ENCODE measurements at regions not wholly inside any gene's neighbourhood (a gene's known extent, or its start where the extent isn't known, plus 50 kb on each side); places are given as distances from the start of the nearest gene placed in this dataset.

- no peak for TF ChIP-seq CTCF (IDR thresholded peaks at IDR 0.05; ENCODE audit: poor library complexity, severe bottlenecking)
- Histone ChIP-seq H3K27ac (ENCODE audit: poor library complexity, severe bottlenecking) (no peak overlapping the region), H3K27me3 (ENCODE audit: insufficient read depth, poor library complexity, severe bottlenecking) (peaks cover 27% of the 10 kb centered on the region), H3K9me3 (ENCODE audit: severe bottlenecking) (no peaks in the 10 kb centered on the region), H3K36me3 (ENCODE audit: low read depth) (no peaks in the 10 kb centered on the region), H3K4me1 (ENCODE audit: insufficient read depth, poor library complexity, severe bottlenecking) (no peaks in the 10 kb centered on the region), H3K4me3 (ENCODE audit: severe bottlenecking) (no peak overlapping the region)
- DNase-seq (ENCODE audit: low spot score) (no peak), ATAC-seq (ENCODE audit: low read depth) (no peak)
Observed at GRCh38 chr15:81443040-81443820, 69.2 kb upstream of the TMC3 start.

- DNase-seq (ENCODE audit: low spot score) (no peak), ATAC-seq (ENCODE audit: low read depth) (no peak)
- no peaks in the 10 kb centered on the region for H3K9me3 ChIP-seq (ENCODE audit: severe bottlenecking)
- no peak overlapping the region for H3K4me3 ChIP-seq (ENCODE audit: severe bottlenecking)
- H3K27ac ChIP-seq (ENCODE audit: poor library complexity, severe bottlenecking), result no peak overlapping the region
- peaks cover 27% of the 10 kb centered on the region for H3K27me3 ChIP-seq (ENCODE audit: insufficient read depth, poor library complexity, severe bottlenecking)
- TF ChIP-seq CTCF (IDR thresholded peaks at IDR 0.05; ENCODE audit: poor library complexity, severe bottlenecking), result no peak
- no peaks in the 10 kb centered on the region for H3K4me1 ChIP-seq (ENCODE audit: insufficient read depth, poor library complexity, severe bottlenecking)
- H3K36me3 ChIP-seq (ENCODE audit: low read depth), result no peaks in the 10 kb centered on the region
Observed at GRCh38 chr15:81442454-81442853, 68.4 kb upstream of the TMC3 start.

- DNase-seq (ENCODE audit: low spot score) (no peak), ATAC-seq (ENCODE audit: low read depth) (no peak)
- Histone ChIP-seq H3K27me3 (ENCODE audit: insufficient read depth, poor library complexity, severe bottlenecking) (no peaks in the 10 kb centered on the region), H3K9me3 (ENCODE audit: severe bottlenecking) (no peaks in the 10 kb centered on the region), H3K27ac (ENCODE audit: poor library complexity, severe bottlenecking) (no peak overlapping the region), H3K36me3 (ENCODE audit: low read depth) (no peaks in the 10 kb centered on the region), H3K4me3 (ENCODE audit: severe bottlenecking) (no peak overlapping the region), H3K4me1 (ENCODE audit: insufficient read depth, poor library complexity, severe bottlenecking) (peaks cover 7% of the 10 kb centered on the region)
- no peak for TF ChIP-seq CTCF (IDR thresholded peaks at IDR 0.05; ENCODE audit: poor library complexity, severe bottlenecking)
Observed at GRCh38 chr15:81434851-81435250, 60.8 kb upstream of the TMC3 start.

- no peak for ATAC-seq (ENCODE audit: low read depth)
- H3K9me3 ChIP-seq (ENCODE audit: severe bottlenecking), result no peaks in the 10 kb centered on the region
- H3K27ac ChIP-seq (ENCODE audit: poor library complexity, severe bottlenecking), result no peak overlapping the region
Observed at GRCh38 chr15:81433462-81433861, 59.4 kb upstream of the TMC3 start.

More at GRCh38 chr15:81433462-81433861, 59.4 kb upstream of the TMC3 start:
- Histone ChIP-seq H3K4me3 (ENCODE audit: severe bottlenecking) (no peak overlapping the region), H3K36me3 (ENCODE audit: low read depth) (no peaks in the 10 kb centered on the region), H3K27me3 (ENCODE audit: insufficient read depth, poor library complexity, severe bottlenecking) (no peaks in the 10 kb centered on the region), H3K4me1 (ENCODE audit: insufficient read depth, poor library complexity, severe bottlenecking) (peaks cover 7% of the 10 kb centered on the region)
- no peak for DNase-seq (ENCODE audit: low spot score)
- no peak for TF ChIP-seq CTCF (IDR thresholded peaks at IDR 0.05; ENCODE audit: poor library complexity, severe bottlenecking)

Data from RWPE2 (cell line).